Choroid plexus epithelial cell (primary cell): ENCODE measurements at regions not wholly inside any gene's neighbourhood (a gene's known extent, or its start where the extent isn't known, plus 50 kb on each side); places are given as distances from the start of the nearest gene placed in this dataset.

ENCODE experiments used
- DNase-seq: peaks from one replicate; pipeline ENCODE4 v3.0.0-alpha.2; 2010; ENCODE audit warnings: low read depth
- H3K4me3 ChIP-seq: 2 replicates; pipeline ENCODE4 v1.5.1; 2011; ENCODE audit warnings: low read depth, mild to moderate bottlenecking, control low read depth, low read length, moderate library complexity
- CTCF ChIP-seq: conservative IDR thresholded peaks from 2 replicates; pipeline ENCODE4 v1.5.1; 2011; ENCODE audit warnings: low read depth, mild to moderate bottlenecking, control low read depth, inconsistent platforms, low read length, moderate library complexity

GRCh38 chr3:31355807-31356206 lies 176.9 kb upstream of the STT3B start:
- TF ChIP-seq CTCF = no peak

GRCh38 chr3:31356941-31357340 lies 175.8 kb upstream of the STT3B start:
- H3K4me3 ChIP-seq = no peak overlapping the region
- TF ChIP-seq CTCF = no peak
- peak; percentile 49 for DNase-seq

More at GRCh38 chr3:31355807-31356206, 176.9 kb upstream of the STT3B start:
- no peak for DNase-seq
- H3K4me3 ChIP-seq = no peak overlapping the region

GRCh38 chr3:31357451-31357850 lies 175.3 kb upstream of the STT3B start:
- DNase-seq = no peak
- no peak for TF ChIP-seq CTCF
- H3K4me3 ChIP-seq = no peak overlapping the region

GRCh38 chr3:31358473-31359070 lies 174.2 kb upstream of the STT3B start:
- no peak overlapping the region for H3K4me3 ChIP-seq
- peak; percentile 19 for DNase-seq
- TF ChIP-seq CTCF = no peak

- no peak for TF ChIP-seq CTCF
- DNase-seq = peak; percentile 88
- H3K4me3 ChIP-seq = peak overlapping the region; percentile 9
Observed at GRCh38 chr3:31361371-31362273, 171.1 kb upstream of the STT3B start.

GRCh38 chr3:31364188-31364587 lies 168.5 kb upstream of the STT3B start:
- DNase-seq = no peak
- no peak overlapping the region for H3K4me3 ChIP-seq
- TF ChIP-seq CTCF = no peak

- TF ChIP-seq CTCF = peak; percentile 36
- H3K4me3 ChIP-seq = no peak overlapping the region
- peak; percentile 72 for DNase-seq
Observed at GRCh38 chr3:31364711-31365110, 168.0 kb upstream of the STT3B start.
